ENCODE measurements at regions not wholly inside any gene's neighbourhood (a gene's known extent, or its start where the extent isn't known, plus 50 kb on each side); places are given as distances from the start of the nearest gene placed in this dataset.

DNA sequence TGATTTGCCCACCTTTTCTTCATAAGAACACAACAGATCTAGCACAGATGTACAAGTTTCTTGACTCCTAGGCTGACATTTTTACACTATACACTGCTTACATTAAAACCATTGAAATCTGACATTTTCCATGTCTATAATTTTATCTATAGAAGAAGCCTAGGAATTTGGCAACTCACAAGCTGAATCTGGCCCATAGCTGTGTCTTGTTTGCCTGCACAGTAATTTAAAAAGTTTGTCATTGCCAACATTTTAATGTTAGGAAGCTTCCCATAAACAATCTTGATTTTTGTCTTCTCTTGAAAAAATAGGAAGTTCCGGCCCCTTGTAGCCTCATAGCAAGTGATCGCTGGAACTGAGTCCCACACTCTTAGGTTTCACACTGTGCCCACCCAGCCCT is 394.6 kb upstream of the AZI2 start:
- DNase-seq: no peak

DNA sequence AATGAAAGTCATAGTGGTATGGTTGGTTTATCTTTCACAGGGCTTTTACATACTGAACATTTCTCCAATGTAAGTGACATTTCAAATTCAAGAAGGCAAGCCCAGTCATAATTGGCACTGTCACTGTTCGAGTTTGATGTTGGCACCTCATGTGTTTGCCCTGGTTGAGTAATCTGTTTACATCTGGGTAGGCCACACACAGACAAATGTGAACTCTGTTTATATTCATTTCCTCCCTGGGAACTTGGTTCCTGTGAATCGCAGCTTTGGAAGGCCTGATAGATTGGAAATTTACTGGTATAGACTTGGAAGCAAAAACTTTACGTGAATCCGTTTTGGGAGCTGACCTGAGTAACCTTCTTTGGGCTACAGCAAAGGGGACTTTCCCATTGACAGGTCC is 395.2 kb upstream of the AZI2 start:
- no peak for DNase-seq

DNA sequence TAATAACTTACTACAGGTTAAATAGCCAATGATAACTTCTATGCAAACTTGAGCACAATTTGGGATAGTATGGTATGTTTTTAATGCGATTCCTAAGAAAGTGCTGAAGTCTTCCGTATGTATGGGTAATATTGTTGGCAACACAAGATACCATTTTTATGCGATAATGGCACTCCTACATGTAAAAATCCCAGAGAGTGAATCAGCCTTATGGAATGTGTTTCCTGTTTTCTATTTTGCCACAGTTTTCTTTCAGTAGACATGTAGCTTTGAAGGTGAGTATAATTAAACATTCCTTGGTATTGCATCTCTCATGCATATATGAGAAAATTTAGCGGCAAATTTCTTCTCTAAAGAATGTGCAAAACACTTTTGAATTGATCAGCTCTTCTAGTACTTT is 396.8 kb upstream of the AZI2 start:
- DNase-seq: no peak

DNA sequence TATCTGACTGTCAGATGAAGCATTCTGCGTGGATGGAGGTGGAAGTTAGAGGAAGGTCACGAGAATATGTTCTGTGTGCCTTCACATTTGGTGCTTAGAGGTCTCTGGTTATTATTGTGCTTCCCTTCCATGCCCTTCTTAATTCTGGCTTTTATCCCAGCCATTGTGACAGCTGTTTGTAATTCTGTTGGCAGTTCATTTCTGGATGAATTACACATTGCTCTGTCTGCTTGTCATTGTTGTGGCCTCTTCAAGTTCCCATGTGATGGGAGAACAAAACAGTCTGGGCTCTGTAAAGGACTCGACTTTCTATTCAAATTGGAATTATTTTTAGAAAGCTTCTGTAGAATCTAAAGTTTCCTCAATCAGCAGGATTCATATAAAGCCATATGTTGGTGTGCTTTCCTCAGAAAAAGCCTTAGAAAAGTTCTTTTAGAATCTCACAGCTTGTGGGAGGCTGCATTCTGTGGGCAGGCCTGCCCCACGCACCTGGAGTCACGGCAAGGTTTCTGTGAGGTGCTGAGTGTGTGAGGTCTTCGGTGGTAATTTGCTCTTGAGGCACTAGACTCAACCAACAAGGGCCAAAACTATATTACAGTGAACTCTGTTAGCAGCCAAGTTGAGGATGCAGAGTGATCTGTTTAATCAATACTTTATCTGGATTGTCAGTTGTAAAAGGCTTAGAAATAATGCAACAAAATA is 397.4 kb upstream of the AZI2 start:
- peak; percentile 66 for DNase-seq

- no peak for DNase-seq
Measured at GRCh38 chr3:28746990-28747389, 398.4 kb upstream of the AZI2 start.

DNA sequence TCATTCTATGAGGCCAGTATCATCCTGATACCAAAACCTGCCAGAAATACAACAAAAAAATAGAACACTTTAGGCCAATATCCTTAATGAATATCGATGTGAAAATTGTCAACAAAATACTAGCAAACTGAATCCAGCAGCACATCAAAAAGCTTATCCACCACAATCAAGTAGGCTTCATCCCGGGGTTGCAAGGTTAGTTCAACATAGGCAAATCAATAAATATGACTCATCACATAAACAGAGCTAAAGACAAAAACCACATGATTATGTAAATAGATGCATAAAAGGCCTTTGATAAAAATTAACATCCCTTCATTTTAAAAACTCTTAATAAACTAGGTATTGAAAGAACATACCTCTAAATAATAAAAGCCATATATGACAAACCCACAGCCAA is 403.2 kb upstream of the AZI2 start:
- DNase-seq: no peak

DNA sequence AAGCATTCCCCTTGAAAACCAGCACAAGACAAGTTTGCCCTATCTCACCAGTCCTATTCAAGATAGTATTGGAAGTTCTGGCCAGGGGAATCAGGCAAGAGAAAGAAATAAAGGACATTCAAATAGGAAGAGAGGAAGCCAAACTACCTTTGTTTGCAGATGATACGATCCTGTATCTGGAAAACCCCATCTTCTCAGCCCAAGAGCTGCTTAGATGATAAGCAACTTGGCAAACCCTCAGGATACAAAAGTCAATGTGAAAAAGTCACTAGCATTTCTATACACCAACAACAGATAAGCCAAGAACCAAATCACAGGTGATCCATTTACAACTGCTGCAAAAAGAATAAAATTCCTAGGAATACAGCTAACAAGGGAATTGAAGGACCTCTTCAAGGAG is 403.7 kb upstream of the AZI2 start:
- no peak for DNase-seq

GRCh38 chr3:28756056-28756455 is 407.4 kb upstream of the AZI2 start:
- DNase-seq: no peak

GRCh38 chr3:28758115-28758514 is 409.5 kb upstream of the AZI2 start:
- DNase-seq: no peak

DNA sequence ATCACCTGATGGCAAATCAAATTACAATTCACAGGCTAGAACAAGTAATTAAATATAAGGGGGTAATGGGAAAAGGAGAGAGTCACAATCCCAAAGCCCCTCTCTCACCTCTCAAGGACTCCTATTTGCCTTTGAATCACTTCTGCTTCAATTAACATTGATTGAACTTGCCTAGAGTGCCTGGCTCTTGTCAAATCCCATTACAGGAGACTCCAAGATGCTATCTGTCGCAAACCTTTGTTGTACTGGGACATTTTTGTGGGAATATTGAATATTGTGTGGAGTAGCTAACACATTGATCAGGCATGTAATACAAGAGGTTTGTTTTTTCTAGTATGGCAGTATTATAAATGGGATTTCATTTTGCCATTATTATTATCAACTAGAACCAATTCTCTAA is 412.8 kb upstream of the AZI2 start:
- DNase-seq: no peak

GRCh38 chr3:28765194-28765593 is 416.6 kb upstream of the AZI2 start:
- no peak for DNase-seq

GRCh38 chr3:28768439-28768838 is 419.8 kb upstream of the AZI2 start:
- no peak for DNase-seq

DNA sequence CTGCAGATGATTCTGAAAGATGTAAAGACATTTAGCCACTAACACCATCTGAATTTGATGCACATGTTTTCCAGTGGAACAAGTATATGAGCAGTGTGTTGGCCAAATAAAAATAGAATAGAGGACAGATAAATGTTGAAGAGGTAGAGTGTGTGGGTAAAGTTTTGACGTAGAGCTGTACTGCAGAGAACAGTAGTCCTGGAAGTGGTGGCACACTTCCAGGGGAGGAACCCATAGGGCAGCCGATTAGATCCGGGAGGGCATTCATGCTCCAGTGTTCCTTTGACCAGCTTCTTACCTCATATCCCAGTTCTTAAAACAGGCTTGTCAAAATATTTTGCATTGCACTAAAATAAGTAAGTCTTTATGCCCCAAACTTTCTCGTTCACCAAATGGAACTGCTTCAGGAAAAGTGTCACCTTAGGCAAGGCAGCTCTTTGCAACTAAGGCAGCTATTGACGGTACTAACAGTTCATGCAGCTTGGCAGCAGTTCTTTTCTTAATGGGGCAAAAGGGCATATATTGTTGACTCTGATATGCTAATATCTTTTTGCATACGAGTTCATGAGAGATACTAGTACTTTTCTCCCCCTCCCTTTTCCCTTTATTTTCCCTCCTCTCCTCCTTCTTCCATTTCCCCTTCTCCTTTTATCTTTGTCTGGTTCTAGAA is 429.3 kb upstream of the AZI2 start:
- DNase-seq: no peak

GRCh38 chr3:28780480-28780879 is 431.9 kb upstream of the AZI2 start:
- no peak for DNase-seq

DNA sequence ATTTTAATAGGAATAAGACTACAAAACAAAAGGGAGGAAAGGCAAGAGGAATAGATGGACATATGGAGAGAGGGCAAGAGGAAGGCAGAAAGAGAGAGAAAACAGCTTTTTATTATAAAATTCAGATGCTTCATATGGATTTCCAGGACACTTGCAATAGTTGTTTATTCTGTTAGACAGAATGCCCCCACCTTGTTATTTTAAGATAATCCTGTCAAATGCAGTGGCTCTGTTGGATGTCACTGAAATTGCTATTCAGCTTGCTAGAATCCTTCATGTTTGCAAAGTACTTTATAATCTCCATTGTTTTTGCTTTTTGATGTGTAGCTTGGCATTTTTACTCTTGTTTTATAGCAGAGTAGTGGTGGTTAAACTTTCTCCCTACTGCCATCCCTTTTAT is 432.4 kb upstream of the AZI2 start:
- DNase-seq: no peak

- no peak for DNase-seq
Measured at GRCh38 chr3:28786446-28786845, 437.8 kb upstream of the AZI2 start.

- DNase-seq: no peak
Measured at GRCh38 chr3:28788571-28788970, 439.9 kb upstream of the AZI2 start.

DNA sequence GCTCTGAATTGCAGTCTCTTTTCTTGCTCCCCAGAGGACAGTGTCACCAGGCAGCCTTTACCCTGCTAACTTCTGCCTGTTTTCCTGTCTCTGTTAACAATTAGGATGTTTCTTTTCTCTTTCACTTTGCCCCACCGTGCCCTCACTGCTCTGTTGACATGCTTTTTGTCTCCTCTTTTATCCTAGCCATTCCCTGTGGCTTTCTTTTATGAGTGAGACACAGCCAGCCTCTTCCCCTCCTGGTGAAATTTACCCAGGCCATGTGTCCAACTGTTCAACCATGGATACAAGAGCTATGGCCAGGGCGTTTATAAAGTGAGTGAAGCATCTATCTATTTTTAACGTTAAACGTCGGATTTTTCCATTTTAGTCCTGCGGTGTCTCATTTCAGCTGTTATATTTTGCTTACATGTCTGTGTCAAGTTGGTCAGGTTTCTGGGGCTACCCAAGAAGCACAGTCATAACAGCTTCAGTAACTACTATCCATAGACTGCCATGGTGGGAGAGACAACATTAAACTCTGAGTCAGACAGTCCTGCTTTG is 443.2 kb upstream of the AZI2 start:
- no peak for DNase-seq

GRCh38 chr3:28792604-28793003 is 444.0 kb upstream of the AZI2 start:
- no peak for DNase-seq

DNA sequence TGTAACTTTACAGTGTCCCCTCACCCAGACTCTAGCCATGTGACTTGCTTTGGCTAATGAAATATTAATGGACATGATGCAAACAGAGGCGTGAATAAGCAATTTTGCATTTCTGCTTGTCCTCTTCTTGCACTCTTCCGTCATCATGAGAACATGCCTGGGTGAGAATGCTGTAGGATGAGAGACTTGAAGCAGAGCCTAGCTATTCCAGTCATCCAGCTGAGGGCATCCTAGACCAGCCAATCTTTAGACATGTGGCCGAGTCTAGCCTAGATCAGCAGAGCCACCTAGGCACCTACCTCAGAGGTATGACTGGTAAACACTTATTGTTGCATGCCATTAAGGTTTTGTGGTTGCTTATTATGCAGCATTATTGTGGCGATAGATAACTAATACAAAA is 450.5 kb upstream of the AZI2 start:
- DNase-seq: peak; percentile 4

GRCh38 chr3:28800203-28800602 is 451.6 kb upstream of the AZI2 start:
- no peak for DNase-seq

- DNase-seq: no peak
Measured at GRCh38 chr3:28808068-28808467, 459.4 kb upstream of the AZI2 start.

DNA sequence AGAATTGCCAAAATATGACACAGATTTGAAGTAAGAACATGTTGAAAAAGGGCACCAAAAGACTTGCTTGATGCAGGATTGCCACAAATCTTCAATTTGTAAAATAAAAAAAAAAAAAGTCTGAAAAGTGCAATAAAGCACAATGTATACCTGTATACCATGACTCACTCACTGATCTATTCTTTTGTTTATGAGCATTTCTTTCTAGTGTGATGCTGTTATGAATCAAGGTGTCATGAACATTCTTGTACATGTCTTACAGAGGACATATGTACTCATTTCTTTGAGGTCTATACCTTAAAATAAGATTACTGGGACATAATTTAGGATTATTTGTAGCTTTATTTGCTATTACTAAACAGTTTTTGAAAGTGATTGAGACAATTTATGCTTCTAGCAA is 464.9 kb upstream of the RBMS3 start:
- no peak for DNase-seq

DNA sequence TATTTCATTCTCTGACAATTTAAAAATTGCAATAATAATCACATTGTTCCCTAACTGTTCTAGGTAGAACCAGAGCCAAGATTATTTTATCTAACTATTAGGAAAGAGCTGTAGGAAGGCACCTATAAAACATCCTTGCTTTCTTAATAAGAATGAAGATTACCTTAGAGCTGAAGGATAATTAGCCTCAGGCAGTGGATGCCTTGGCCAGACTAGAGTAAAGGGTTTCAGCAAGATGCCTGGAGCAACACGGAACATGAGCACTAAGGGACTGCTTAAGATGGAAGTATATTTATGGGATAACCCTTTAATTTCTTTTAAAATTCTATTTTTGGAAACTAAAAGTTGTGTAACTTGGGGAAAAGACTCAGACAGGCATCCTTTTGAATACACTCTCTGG is 456.6 kb upstream of the RBMS3 start:
- no peak for DNase-seq

DNA sequence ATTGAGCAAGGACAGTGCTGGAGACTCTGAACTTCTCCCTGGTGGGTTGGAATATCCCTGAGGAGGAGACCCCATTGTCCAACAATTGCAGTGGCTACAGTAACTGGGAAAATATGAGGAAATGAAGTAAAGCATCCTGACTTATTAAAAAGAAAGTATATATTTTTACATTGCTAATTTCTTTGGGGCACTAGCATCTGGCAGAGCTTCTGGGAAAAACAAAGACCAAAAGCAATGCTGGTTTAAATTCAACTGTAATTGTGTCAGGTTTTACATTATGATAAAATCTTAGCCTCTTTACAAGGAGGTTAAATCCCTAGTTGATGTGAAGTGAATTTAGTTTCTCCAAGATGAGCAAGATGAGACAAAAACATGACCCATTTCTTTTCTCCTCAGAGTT is 454.0 kb upstream of the RBMS3 start:
- DNase-seq: no peak

Measured in NCI-H2171 treated with DMSO at 0.1 percent for 48 hours (cell line).